GM18498 (cell line): ENCODE measurements at regions not wholly inside any gene's neighbourhood (a gene's known extent, or its start where the extent isn't known, plus 50 kb on each side); places are given as distances from the start of the nearest gene placed in this dataset.
"Not testable (repeated sequence)": the region's sequence is repeated elsewhere in the genome, so short reads cannot be mapped to it uniquely, and the experiment has no call there.

Experiments used
- ATAC-seq: cut with Tn5 transposase; IDR thresholded peaks from one replicate; pipeline ENCODE4 v1.9.1; 2021; ENCODE audit warnings: mild to moderate bottlenecking, moderate library complexity; ENCODE audit not compliant: unreplicated experiment

GRCh38 chr3:197459571-197459970 lies 96.2 kb downstream of the BDH1 start:
- not testable (repeated sequence) for ATAC-seq

- ATAC-seq = no peak
Observed at GRCh38 chr3:197458906-197459470, 96.8 kb downstream of the BDH1 start.

DNA sequence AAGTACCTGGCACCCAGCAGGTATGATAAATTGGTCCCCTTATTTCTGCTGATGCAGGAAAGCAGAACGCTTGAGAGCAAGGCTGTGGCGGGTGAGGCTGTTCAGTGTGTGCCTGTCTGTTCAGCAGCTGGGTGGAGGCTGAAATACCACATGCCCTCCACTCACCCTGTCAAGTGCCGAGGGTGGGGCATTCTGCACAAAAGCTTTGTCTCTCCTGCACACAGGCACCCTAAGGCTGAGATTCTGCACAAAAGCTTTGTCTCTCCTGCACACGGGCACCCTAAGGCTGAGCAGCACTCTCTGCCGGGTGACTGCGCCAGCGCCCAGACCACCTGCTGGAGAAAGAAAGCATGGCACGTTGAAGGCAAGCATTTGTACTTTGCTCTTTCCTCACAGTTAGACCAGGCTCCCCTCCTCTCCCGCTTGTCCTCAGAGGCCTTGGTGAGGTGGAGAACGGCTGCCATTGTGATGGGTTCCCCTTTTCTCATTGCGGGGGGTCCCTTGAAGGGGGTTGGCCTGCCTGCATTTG lies 97.5 kb downstream of the BDH1 start:
- ATAC-seq = peak; percentile 70

DNA sequence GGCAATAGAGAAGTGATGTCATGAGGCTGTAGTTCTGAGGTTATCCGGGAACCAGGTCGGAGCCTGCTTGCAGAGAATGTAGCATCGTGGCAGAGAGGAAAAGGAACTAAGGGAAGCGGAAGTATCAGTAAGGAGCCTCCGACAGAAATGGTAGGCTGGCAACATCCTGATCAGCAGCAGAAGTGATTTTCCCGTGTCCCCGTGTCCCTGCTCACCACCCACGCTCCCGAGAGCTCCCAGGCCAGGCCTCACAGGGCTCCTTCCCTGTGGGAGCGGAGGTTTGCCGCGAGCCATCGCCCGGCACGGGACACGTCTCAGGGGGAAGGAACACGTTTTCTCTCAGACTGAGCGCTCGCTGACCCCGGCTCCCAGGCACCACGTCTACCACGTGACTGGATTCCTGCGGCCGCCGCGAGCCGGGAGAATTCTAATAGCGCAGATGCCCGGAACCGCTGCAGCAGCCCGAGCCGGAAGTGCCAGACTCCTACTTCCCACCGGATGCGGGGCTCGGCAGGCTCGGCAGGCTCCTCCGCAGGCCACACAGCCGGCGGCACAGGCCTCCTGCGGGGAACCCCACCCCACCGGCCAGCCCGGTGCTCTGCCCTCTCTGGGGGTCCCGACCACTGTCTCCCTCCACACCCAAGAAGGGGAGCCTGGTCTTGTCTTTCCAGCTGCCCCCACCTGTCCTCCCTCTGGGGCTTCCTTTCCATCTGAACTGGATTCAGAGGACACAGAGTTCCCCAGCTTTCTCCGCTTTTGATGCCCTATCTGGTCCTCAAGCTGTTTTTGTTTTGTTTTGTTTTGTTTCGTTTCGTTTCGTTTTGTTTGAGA lies 99.3 kb downstream of the BDH1 start:
- ATAC-seq = peak; percentile 67

- not testable (repeated sequence) for ATAC-seq
Observed at GRCh38 chr3:197454841-197455240, 100.9 kb downstream of the BDH1 start.

DNA sequence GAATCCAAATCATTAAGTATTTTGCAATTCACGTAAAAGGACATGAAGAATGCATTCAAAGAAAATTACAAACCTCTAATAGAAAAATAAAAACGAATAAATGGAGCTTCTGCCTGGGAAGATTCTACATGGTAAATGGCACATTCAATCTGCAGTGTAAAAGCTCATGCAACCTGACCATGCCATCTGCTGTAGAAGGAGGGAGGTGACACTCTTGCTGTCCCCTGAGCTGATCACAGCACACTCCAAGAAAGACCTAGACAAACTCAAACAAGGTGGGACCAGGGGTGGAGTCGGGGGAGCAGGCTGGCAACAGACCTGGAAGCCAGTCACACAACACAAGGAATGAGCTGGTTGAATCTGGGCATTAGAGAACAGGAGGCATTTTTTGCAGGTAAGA lies 101.8 kb downstream of the BDH1 start:
- no peak for ATAC-seq

DNA sequence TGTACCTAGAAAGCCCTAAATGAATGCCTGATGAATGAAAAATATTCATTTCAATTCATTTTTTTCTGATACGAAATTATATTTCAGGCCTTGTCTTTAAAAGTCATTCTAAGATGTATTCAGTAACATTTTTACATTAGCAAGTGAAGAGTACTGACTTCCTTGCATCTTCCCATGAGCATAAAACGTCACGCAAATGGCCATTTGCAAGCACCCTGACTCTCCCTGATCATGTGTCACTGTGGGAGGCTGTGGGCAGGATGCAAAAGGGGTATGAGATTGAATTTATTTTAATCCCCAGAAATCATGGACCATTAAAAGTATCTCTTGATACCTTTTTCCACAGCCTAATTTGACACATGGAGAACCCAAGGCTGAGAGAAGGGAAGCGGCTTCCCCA lies 105.0 kb downstream of the BDH1 start:
- no peak for ATAC-seq

DNA sequence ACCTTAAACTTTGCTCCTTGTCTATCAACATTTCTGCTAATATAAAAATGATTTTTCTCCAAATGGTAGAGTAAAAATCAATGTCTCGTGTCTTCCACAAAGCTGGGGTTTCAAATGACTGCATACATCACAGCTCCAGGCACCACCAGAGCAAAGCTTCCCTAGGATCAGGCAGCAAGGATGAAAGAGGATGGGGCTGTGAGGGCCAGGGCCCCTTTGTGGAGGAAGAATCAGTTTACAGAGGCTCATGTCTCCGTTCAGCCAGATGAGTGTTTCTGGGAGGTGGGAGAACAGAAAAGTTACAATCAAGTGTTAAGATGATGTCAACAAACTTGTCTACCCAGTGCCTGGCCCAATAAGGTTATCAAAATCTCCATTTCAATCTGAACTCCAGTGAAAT lies 105.5 kb downstream of the BDH1 start:
- no peak for ATAC-seq

DNA sequence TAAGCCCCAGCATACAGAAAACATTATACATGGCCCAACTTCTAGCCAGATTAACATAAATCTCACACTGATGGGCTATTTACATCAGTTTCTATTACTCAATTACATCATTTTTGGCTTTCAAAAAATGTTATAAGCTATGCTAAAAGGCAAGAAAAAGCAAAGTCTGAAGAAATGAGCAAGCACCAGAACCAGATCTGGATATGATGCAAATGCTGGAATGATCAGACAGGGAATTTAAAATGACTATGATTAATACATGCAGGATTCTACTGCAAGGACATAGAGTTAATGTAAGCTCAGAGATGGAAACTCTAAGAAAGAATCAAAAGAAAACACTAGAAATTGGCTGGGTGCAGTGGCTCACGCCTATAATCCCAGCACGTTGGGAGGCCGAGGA lies 106.6 kb downstream of the BDH1 start:
- not testable (repeated sequence) for ATAC-seq

GRCh38 chr3:197447781-197448180 lies 108.0 kb downstream of the BDH1 start:
- ATAC-seq = not testable (repeated sequence)

- ATAC-seq = no peak
Observed at GRCh38 chr3:197447057-197447456, 108.7 kb downstream of the BDH1 start.

DNA sequence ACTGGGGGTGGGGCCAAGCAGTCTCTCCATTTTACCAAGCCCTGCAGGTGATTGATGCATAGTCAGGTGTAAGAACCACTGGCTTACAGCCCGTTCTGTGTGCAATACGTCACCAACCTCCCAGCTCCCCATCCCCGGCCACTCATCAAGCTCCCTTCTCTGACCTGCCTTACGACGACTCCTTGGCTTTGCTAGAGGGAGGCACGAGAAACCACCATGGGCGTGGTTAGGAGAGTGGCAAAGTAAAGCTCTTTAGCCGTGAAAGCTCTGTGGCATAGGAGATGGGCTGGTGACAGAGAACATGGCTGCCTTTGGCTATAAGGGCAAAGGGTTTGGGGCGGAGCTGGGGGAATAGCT lies 109.1 kb downstream of the BDH1 start:
- ATAC-seq = no peak

GRCh38 chr3:197445896-197446699 lies 109.7 kb downstream of the BDH1 start:
- ATAC-seq = no peak

- no peak for ATAC-seq
Observed at GRCh38 chr3:197444793-197445379, 110.9 kb downstream of the BDH1 start.

DNA sequence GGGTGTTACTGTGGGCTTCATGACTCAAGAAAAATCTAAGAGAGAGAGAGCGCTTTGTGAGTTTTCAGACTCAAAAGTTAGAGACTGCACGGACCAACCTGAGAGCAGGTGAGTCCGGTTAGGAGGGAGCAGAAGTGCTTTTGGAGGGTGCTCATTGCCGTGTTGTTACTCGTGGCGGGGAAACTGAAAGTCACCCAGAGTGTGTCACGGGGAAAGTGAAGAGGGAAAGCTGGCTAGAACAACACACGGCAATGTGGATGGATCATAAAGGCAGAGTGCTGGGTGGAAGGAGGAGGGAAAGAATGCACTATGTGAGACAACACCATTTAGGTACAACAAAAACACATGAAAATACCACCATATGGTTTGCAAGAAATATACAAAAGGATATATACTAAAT lies 112.3 kb downstream of the BDH1 start:
- no peak for ATAC-seq

- ATAC-seq = no peak
Observed at GRCh38 chr3:197440717-197441303, 115.0 kb downstream of the BDH1 start.

- ATAC-seq = no peak
Observed at GRCh38 chr3:197438906-197439305, 116.9 kb downstream of the BDH1 start.

- no peak for ATAC-seq
Observed at GRCh38 chr3:197435426-197435825, 120.3 kb downstream of the BDH1 start.

DNA sequence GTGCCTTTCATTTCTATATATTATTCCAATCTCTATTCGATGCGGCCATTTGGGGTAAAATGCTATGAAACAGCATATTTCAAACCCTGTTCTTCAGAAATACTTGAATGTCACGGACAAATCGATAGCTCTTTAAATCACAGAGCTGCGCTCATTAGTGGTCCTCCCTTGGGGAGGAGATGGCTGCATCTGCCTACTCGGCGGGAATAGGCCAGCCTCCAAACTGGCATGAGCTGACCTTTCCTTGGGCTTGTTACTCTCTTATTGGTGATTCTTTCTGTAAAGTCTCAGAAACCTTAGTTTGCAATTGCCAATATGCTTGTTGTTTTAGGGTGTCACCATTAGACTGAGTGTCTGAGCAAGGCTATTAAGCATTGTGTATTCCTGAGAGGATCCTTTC lies 120.9 kb downstream of the BDH1 start:
- ATAC-seq = no peak

- no peak for ATAC-seq
Observed at GRCh38 chr3:197432384-197433127, 123.2 kb downstream of the BDH1 start.
